ENCODE measurements at regions not wholly inside any gene's neighbourhood (a gene's known extent, or its start where the extent isn't known, plus 50 kb on each side); places are given as distances from the start of the nearest gene placed in this dataset.

- Histone ChIP-seq H3K27me3 (replicated peaks in 1 of 7) (peaks cover 0 to 16% (median 0%) of the 10 kb centered on the region in 7 donors), H3K9me3 (peaks cover 0 to 26% (median 19%) of the 10 kb centered on the region in 8 donors), H3K4me1 (no peaks in the 10 kb centered on the region), H3K27ac (no peak overlapping the region), H3K4me3 (no peak overlapping the region), H3K36me3 (no peaks in the 10 kb centered on the region)
- TF ChIP-seq POLR2A (IDR thresholded peaks at IDR 0.05) (no peak), CTCF (IDR thresholded peaks at IDR 0.05 in 8 of 11, conservative IDR thresholded peaks at IDR 0.05 in 3 of 11) (no peak), POLR2AphosphoS5 (IDR thresholded peaks at IDR 0.05) (no peak)
- WGBS, 5 donors, result 93 to 100% (median 96%) methylated on average over 1 of the region's 1 CpG
- DNase-seq, result no peak
- intact Hi-C loops (cut with DNase I; ENCODE audit: low total_unique reads), result no loop called here
Observed at GRCh38 chr1:34302798-34303197, 126.1 kb downstream of the C1orf94 start.

DNA sequence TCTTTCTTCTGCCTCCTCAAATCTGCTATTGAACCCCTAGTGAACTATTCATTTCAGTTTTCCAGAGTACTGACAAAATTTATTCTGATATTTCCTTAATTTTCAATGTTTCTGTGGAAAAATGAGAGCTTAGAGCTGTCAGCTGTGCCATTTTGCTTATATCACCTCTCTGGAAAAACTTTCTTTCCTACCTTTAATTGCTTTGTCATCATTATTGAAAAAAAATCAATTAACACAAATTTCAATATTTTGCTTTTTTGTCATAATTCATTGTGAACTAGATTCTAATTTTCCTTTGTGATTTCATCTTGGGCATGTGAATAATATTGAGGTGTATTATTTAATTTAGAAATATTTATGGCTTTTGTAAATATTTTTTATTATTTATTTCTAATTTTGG is 126.5 kb downstream of the C1orf94 start:
- Histone ChIP-seq H3K27me3 (replicated peaks in 1 of 7) (peaks cover 0 to 16% (median 0%) of the 10 kb centered on the region in 7 donors), H3K4me3 (no peak overlapping the region), H3K27ac (no peak overlapping the region), H3K4me1 (no peaks in the 10 kb centered on the region), H3K36me3 (no peaks in the 10 kb centered on the region), H3K9me3 (peaks cover 0 to 26% (median 19%) of the 10 kb centered on the region in 8 donors)
- no peak for TF ChIP-seq POLR2A (IDR thresholded peaks at IDR 0.05)
- no peak for TF ChIP-seq CTCF (IDR thresholded peaks at IDR 0.05 in 8 of 11, conservative IDR thresholded peaks at IDR 0.05 in 3 of 11)
- TF ChIP-seq POLR2AphosphoS5 (IDR thresholded peaks at IDR 0.05), result no peak
- DNase-seq, result no peak
- intact Hi-C loops (cut with DNase I; ENCODE audit: low total_unique reads), result no loop called here

DNA sequence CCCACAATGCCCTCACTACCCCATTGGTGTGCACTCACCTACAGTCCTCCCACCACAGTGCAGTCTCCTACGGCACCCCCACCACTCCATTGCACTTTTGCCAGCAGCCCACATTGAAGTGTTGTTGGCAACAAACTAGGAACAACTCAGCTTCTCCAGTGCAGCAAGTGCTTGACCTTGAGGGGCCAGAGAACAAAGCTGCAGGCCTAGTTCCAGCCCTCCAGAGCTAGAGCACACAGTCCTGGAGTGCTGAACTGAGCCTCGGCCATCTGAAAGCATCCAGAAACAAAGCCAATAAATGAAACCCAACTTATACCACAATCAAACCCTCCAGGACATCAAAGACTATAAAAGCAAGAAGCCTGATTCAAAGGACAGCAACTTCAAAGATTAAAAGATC is 129.9 kb downstream of the C1orf94 start:
- intact Hi-C loops (cut with DNase I; ENCODE audit: low total_unique reads), result no loop called here
- Histone ChIP-seq H3K9me3 (peaks cover 0 to 38% (median 22%) of the 10 kb centered on the region in 8 donors), H3K4me3 (no peak overlapping the region), H3K36me3 (no peaks in the 10 kb centered on the region), H3K27me3 (replicated peaks in 1 of 7) (peaks cover 0 to 16% (median 0%) of the 10 kb centered on the region in 7 donors), H3K4me1 (no peaks in the 10 kb centered on the region), H3K27ac (no peak overlapping the region)
- no peak for DNase-seq
- WGBS, 5 donors, result 65 to 77% (median 73%) methylated on average over 2 of the region's 2 CpGs
- TF ChIP-seq POLR2AphosphoS5 (IDR thresholded peaks at IDR 0.05), result no peak
- no peak for TF ChIP-seq POLR2A (IDR thresholded peaks at IDR 0.05)
- TF ChIP-seq CTCF (IDR thresholded peaks at IDR 0.05 in 8 of 11, conservative IDR thresholded peaks at IDR 0.05 in 3 of 11), result no peak

DNA sequence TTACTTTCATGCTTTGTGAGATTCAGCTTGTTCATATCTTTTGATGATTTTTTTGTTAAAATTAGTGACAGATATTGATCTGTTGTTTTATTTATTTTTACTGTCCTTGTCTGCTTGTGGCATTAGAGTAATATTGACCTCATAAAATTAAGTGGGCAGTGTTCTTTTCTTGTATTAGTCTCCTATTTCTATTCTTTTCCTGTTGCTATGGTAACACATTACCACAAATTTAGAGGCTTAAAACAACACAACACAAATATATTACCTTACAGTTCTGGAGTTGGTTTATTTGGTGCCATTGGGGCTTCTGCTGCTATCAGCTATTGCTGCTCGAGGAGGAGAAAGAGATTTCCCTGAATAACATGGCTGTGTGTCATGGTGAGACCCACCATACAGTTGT is 135.7 kb downstream of the C1orf94 start:
- Histone ChIP-seq H3K36me3 (no peaks in the 10 kb centered on the region), H3K9me3 (peaks cover 0 to 43% (median 24%) of the 10 kb centered on the region in 8 donors), H3K4me1 (no peaks in the 10 kb centered on the region), H3K27ac (no peak overlapping the region), H3K4me3 (no peak overlapping the region), H3K27me3 (replicated peaks in 1 of 7) (no peaks in the 10 kb centered on the region)
- TF ChIP-seq POLR2AphosphoS5 (IDR thresholded peaks at IDR 0.05), result no peak
- TF ChIP-seq POLR2A (IDR thresholded peaks at IDR 0.05), result no peak
- no peak for TF ChIP-seq CTCF (IDR thresholded peaks at IDR 0.05 in 8 of 11, conservative IDR thresholded peaks at IDR 0.05 in 3 of 11)
- WGBS, 5 donors, result 20 to 58% (median 43%) methylated on average over 1 of the region's 1 CpG
- intact Hi-C loops (cut with DNase I; ENCODE audit: low total_unique reads), result no loop called here
- DNase-seq, result no peak
